Keratinocyte (primary cell): ENCODE measurements at regions not wholly inside any gene's neighbourhood (a gene's known extent, or its start where the extent isn't known, plus 50 kb on each side); places are given as distances from the start of the nearest gene placed in this dataset.

Experiments
- DNase-seq: peaks from one replicate; pipeline ENCODE4 v3.0.0-alpha.2; 2011; ENCODE audit warnings: low read depth, missing footprints, low spot score
- FAIRE-seq: peaks from 2 replicates; lab custom pipeline; 2011; peaks lifted over from hg19 to GRCh38; lab: Jason Lieb, UNC
- H2AFZ ChIP-seq: 2 replicates; pipeline ENCODE4 v1.6.0; 2012; ENCODE audit warnings: low read length, control low read depth, inconsistent platforms; ENCODE audit not compliant: control insufficient read depth
- H3K27ac ChIP-seq: 2 replicates; pipeline ENCODE4 v1.5.1; 2011; ENCODE audit warnings: low read length; ENCODE audit not compliant: control insufficient read depth, insufficient read depth
- H3K27me3 ChIP-seq: 3 replicates; pipeline ENCODE4 v1.6.0; 2011; ENCODE audit warnings: low read length; ENCODE audit not compliant: control insufficient read depth, insufficient read depth; ENCODE audit errors: extremely low read depth
- H3K36me3 ChIP-seq, 2 experiments: 2 replicates in 1 of 2; 3 replicates in 1 of 2; pipeline ENCODE4 v1.5.1; 2011; ENCODE audit warnings: low read length in 2 of 2, mild to moderate bottlenecking in 1 of 2; ENCODE audit not compliant: control insufficient read depth in 2 of 2, insufficient read depth in 2 of 2; ENCODE audit errors: extremely low read depth in 1 of 2
- H3K4me1 ChIP-seq: 3 replicates; pipeline ENCODE4 v1.5.1; 2011; ENCODE audit warnings: low read length; ENCODE audit not compliant: control insufficient read depth, insufficient read depth; ENCODE audit errors: extremely low read depth
- H3K4me2 ChIP-seq: 3 replicates; pipeline ENCODE4 v1.6.0; 2011; ENCODE audit warnings: low read depth, low read length; ENCODE audit not compliant: control insufficient read depth, insufficient read depth; ENCODE audit errors: extremely low read depth
- H3K4me3 ChIP-seq, 3 experiments: fragments of 200-600 bp in 1 of 3; sonication (generic) in 1 of 3; 2 replicates in 2 of 3; 3 replicates in 1 of 3; pipeline ENCODE4 v1.5.1; 2011 to 2016; ENCODE audit warnings: low read length in 3 of 3, mild to moderate bottlenecking in 3 of 3, control low read depth in 2 of 3, inconsistent platforms in 1 of 3, low read depth in 1 of 3, mixed read lengths in 1 of 3, mixed run types in 1 of 3, moderate library complexity in 1 of 3; ENCODE audit not compliant: control insufficient read depth in 2 of 3, insufficient read depth in 2 of 3; ENCODE audit errors: extremely low read depth in 1 of 3
- H3K79me2 ChIP-seq: 2 replicates; pipeline ENCODE4 v1.6.0; 2012; ENCODE audit warnings: low read length; ENCODE audit not compliant: control insufficient read depth, insufficient read depth
- H3K9ac ChIP-seq: 3 replicates; pipeline ENCODE4 v1.6.0; 2011; ENCODE audit warnings: low read length; ENCODE audit not compliant: control insufficient read depth, insufficient read depth; ENCODE audit errors: extremely low read depth
- H3K9me1 ChIP-seq: 3 replicates; pipeline ENCODE4 v1.6.0; 2011; ENCODE audit warnings: low read length; ENCODE audit not compliant: control insufficient read depth, insufficient read depth; ENCODE audit errors: extremely low read depth
- H3K9me3 ChIP-seq: 2 replicates; pipeline ENCODE4 v1.5.1; 2012; ENCODE audit warnings: low read depth, low read length; ENCODE audit not compliant: control insufficient read depth
- H4K20me1 ChIP-seq: 3 replicates; pipeline ENCODE4 v1.6.0; 2011; ENCODE audit warnings: low read length; ENCODE audit not compliant: control insufficient read depth, insufficient read depth; ENCODE audit errors: extremely low read depth
- CTCF ChIP-seq, 3 experiments: IDR thresholded peaks in 1 of 3; conservative IDR thresholded peaks in 1 of 3; optimal IDR thresholded peaks in 1 of 3; 2 replicates in 2 of 3; 3 replicates in 1 of 3; pipeline versions ENCODE3 to v1.5.1; 2011; ENCODE audit warnings: low read length in 3 of 3, mild to moderate bottlenecking in 3 of 3, moderate library complexity in 2 of 3, control low read depth in 1 of 3, inconsistent platforms in 1 of 3; ENCODE audit not compliant: insufficient read depth in 2 of 3; ENCODE audit errors: extremely low read depth in 1 of 3
- EZH2 ChIP-seq: IDR thresholded peaks from one replicate; pipeline ENCODE4 v1.6.1; 2012; ENCODE audit warnings: inconsistent platforms, mild to moderate bottlenecking, low read length, moderate library complexity
- dilution Hi-C: fragments of 300-500 bp; cut with MboI; formaldehyde crosslinking; loops from one replicate; pipeline ENCODE4 v1.7.0; 2020; ENCODE audit warnings: low sequenced_read_pairs; ENCODE audit not compliant: extremely low pct_ligation_motif_present

GRCh38 chr2:236841389-236841788 lies 244.3 kb upstream of the COPS8 start:
- Histone ChIP-seq H3K27ac (no peak overlapping the region), H3K9me1 (no peaks in the 10 kb centered on the region), H3K9me3 (no peaks in the 10 kb centered on the region), H3K27me3 (no peaks in the 10 kb centered on the region), H3K9ac (no peak overlapping the region), H3K36me3 (no peaks in the 10 kb centered on the region), H4K20me1 (no peaks in the 10 kb centered on the region), H3K4me3 (no peak overlapping the region), H3K4me1 (no peaks in the 10 kb centered on the region), H3K4me2 (no peak overlapping the region), H3K79me2 (no peaks in the 10 kb centered on the region), H2AFZ (no peak overlapping the region)
- DNase-seq (no peak), FAIRE-seq (no peak)
- TF ChIP-seq CTCF (optimal IDR thresholded peaks at IDR 0.05 in 1 of 3, IDR thresholded peaks at IDR 0.05 in 1 of 3, conservative IDR thresholded peaks at IDR 0.05 in 1 of 3; ENCODE audit: extremely low read depth in 1 of 3, insufficient read depth in 2 of 3, low read length in 3 of 3) (no peak), EZH2 (no peak)
- dilution Hi-C loops, result no loop called here

- Histone ChIP-seq H3K36me3 (no peaks in the 10 kb centered on the region), H3K9me1 (no peaks in the 10 kb centered on the region), H2AFZ (no peak overlapping the region), H3K27me3 (no peaks in the 10 kb centered on the region), H3K4me1 (no peaks in the 10 kb centered on the region), H3K9me3 (no peaks in the 10 kb centered on the region), H3K4me2 (no peak overlapping the region), H3K79me2 (no peaks in the 10 kb centered on the region), H3K27ac (no peak overlapping the region), H3K9ac (no peak overlapping the region), H3K4me3 (no peak overlapping the region), H4K20me1 (no peaks in the 10 kb centered on the region)
- TF ChIP-seq EZH2 (no peak), CTCF (optimal IDR thresholded peaks at IDR 0.05 in 1 of 3, IDR thresholded peaks at IDR 0.05 in 1 of 3, conservative IDR thresholded peaks at IDR 0.05 in 1 of 3; ENCODE audit: extremely low read depth in 1 of 3, insufficient read depth in 2 of 3, low read length in 3 of 3) (no peak)
- FAIRE-seq (no peak), DNase-seq (no peak)
- dilution Hi-C loops, result no loop called here
Observed at GRCh38 chr2:236843161-236843968, 242.3 kb upstream of the COPS8 start.
